Prostate gland (tissue), 2 donors: ENCODE measurements at regions not wholly inside any gene's neighbourhood (a gene's known extent, or its start where the extent isn't known, plus 50 kb on each side); places are given as distances from the start of the nearest gene placed in this dataset.
"Not testable (repeated sequence)": the region's sequence is repeated elsewhere in the genome, so short reads cannot be mapped to it uniquely, and the experiment has no call there.

Experiments used
- CTCF ChIP-seq, 4 experiments: fragments of 200-600 bp in 2 of 4; fragments of 450-650 bp in 2 of 4; sonication (generic) in 2 of 4; IDR thresholded peaks; 1 replicate in 3 of 4; 2 replicates in 1 of 4; pipeline ENCODE4 v1.5.1; 2016 to 2019; ENCODE audit warnings: antibody characterized with exemption in 4 of 4, mild to moderate bottlenecking in 2 of 4, moderate library complexity in 2 of 4
- POLR2A ChIP-seq: fragments of 450-650 bp; IDR thresholded peaks from one replicate; pipeline ENCODE4 v1.6.1; 2016; ENCODE audit warnings: antibody characterized with exemption, mild to moderate bottlenecking
- POLR2AphosphoS5 ChIP-seq: sonication (generic); formaldehyde crosslinking; IDR thresholded peaks from one replicate; pipeline ENCODE4 v1.6.1; 2017; ENCODE audit warnings: antibody characterized with exemption

GRCh38 chr2:91857711-91858110 is 3013.5 kb upstream of the TEKT4 start:
- not testable (repeated sequence) for TF ChIP-seq POLR2AphosphoS5; POLR2A; CTCF (IDR thresholded peaks at IDR 0.05)
